Hepatocyte (in vitro differentiated cells): ENCODE measurements at regions not wholly inside any gene's neighbourhood (a gene's known extent, or its start where the extent isn't known, plus 50 kb on each side); places are given as distances from the start of the nearest gene placed in this dataset.

Experiments
- EZH2 ChIP-seq: fragments of 200-600 bp; sonication (generic); IDR thresholded peaks from 2 replicates; pipeline ENCODE4 v1.6.1; 2016; ENCODE audit warnings: antibody characterized with exemption, mild to moderate bottlenecking, borderline replicate concordance
- TF ChIP-seq, protein P1 (sequence below): fragments of 200-600 bp; sonication (generic); IDR thresholded peaks from 2 replicates; pipeline ENCODE4 v1.5.1; 2016; ENCODE audit warnings: antibody characterized with exemption, mild to moderate bottlenecking; ENCODE audit not compliant: poor library complexity

DNA sequence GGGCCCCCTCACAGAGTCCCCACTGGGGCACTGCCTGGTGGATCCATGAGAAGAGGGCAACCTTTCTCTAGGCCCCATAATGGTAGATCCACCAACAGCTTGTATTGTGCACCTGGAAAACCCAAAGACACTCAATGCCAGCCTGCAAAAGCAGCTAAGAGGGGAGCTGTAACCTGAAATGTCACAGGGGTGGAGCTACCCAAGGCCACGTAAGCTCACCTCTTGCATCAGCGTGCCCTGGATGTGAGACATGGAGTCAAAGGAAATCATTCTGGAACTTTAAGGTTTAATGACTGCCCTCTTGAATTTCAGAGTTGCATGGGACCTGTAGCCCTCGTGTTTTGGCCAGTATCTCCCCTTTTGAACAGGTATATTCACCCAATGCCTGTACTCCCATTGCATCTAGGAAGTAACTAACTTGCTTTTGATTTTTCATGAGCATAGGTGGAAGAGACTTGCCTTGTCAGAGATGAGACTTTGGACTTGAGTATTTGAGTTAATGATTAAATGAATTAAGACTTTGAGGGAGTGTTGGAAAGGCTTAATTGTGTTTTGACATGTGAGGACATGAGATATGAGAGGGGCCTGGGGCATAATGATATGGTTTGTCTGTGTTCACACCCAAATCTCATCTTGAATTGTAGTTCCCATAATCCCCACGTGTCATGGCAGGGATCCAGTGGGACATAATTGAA is 900.9 kb upstream of the ROBO1 start:
- TF ChIP-seq, protein P1, sequence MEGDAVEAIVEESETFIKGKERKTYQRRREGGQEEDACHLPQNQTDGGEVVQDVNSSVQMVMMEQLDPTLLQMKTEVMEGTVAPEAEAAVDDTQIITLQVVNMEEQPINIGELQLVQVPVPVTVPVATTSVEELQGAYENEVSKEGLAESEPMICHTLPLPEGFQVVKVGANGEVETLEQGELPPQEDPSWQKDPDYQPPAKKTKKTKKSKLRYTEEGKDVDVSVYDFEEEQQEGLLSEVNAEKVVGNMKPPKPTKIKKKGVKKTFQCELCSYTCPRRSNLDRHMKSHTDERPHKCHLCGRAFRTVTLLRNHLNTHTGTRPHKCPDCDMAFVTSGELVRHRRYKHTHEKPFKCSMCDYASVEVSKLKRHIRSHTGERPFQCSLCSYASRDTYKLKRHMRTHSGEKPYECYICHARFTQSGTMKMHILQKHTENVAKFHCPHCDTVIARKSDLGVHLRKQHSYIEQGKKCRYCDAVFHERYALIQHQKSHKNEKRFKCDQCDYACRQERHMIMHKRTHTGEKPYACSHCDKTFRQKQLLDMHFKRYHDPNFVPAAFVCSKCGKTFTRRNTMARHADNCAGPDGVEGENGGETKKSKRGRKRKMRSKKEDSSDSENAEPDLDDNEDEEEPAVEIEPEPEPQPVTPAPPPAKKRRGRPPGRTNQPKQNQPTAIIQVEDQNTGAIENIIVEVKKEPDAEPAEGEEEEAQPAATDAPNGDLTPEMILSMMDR, result no peak
- TF ChIP-seq EZH2, result no peak
